Common myeloid progenitor, CD34-positive (primary cell): ENCODE measurements at regions not wholly inside any gene's neighbourhood (a gene's known extent, or its start where the extent isn't known, plus 50 kb on each side); places are given as distances from the start of the nearest gene placed in this dataset.

ENCODE experiments used
- CTCF ChIA-PET: fragments of 350-600 bp; sonication (Branson Sonifier 250); formaldehyde crosslinking; loops from one replicate; lab custom pipeline; 2021; ENCODE audit warnings: antibody characterized with exemption; lab: Charles Lee
- POLR2A ChIA-PET: fragments of 350-600 bp; sonication (Branson Sonifier 250); formaldehyde crosslinking; loops from one replicate; lab custom pipeline; 2021; ENCODE audit warnings: antibody characterized with exemption; lab: Charles Lee
- DNase-seq, 3 donors: peaks; one replicate each; pipeline versions ENCODE4 v3.0.0 to v3.0.0-alpha.2; 2013
- H3K27ac ChIP-seq, 2 experiments: 1 replicate in 1 of 2; 2 replicates in 1 of 2; pipeline ENCODE4 v1.7.0; 2013; ENCODE audit warnings: inconsistent platforms in 2 of 2, low read length in 2 of 2, mild to moderate bottlenecking in 2 of 2, low read depth in 1 of 2, moderate library complexity in 1 of 2; ENCODE audit not compliant: severe bottlenecking in 2 of 2, insufficient read depth in 1 of 2, poor library complexity in 1 of 2
- H3K27me3 ChIP-seq, 5 experiments: replicated peaks in 2 of 5; 1 replicate in 3 of 5; 2 replicates in 2 of 5; pipeline versions ENCODE4 v1.6.1 to v1.7.0; 2013; ENCODE audit warnings: low read length in 4 of 5, mild to moderate bottlenecking in 2 of 5, moderate library complexity in 2 of 5, inconsistent platforms in 1 of 5; ENCODE audit not compliant: insufficient read depth in 5 of 5, control insufficient read depth in 4 of 5
- H3K36me3 ChIP-seq, 4 experiments: 1 replicate in 2 of 4; 2 replicates in 2 of 4; pipeline versions ENCODE4 v1.6.1 to v1.7.0; 2013; ENCODE audit warnings: low read length in 3 of 4, control low read depth in 1 of 4, mild to moderate bottlenecking in 1 of 4; ENCODE audit not compliant: control insufficient read depth in 4 of 4, insufficient read depth in 4 of 4
- H3K4me1 ChIP-seq, 4 experiments: 1 replicate in 3 of 4; 2 replicates in 1 of 4; pipeline versions ENCODE4 v1.6.1 to v1.7.1; 2013; ENCODE audit warnings: low read length in 3 of 4, mild to moderate bottlenecking in 3 of 4, control low read depth in 1 of 4, inconsistent platforms in 1 of 4, moderate library complexity in 1 of 4; ENCODE audit not compliant: control insufficient read depth in 4 of 4, insufficient read depth in 4 of 4; ENCODE audit errors: control extremely low read depth in 1 of 4
- H3K4me3 ChIP-seq, 7 experiments: 1 replicate in 4 of 7; 2 replicates in 3 of 7; pipeline versions ENCODE4 v1.5.1 to v1.7.0; 2013; ENCODE audit warnings: mild to moderate bottlenecking in 7 of 7, low read length in 6 of 7, moderate library complexity in 6 of 7, inconsistent platforms in 2 of 7, low read depth in 2 of 7, control low read depth in 1 of 7; ENCODE audit not compliant: insufficient read depth in 4 of 7, control insufficient read depth in 1 of 7; ENCODE audit errors: extremely low read depth in 1 of 7
- H3K9me3 ChIP-seq, 5 experiments: 1 replicate in 4 of 5; 2 replicates in 1 of 5; pipeline versions ENCODE4 v1.6.1 to v1.7.1; 2013; ENCODE audit warnings: low read length in 4 of 5, mild to moderate bottlenecking in 2 of 5, inconsistent platforms in 1 of 5, low read depth in 1 of 5, moderate library complexity in 1 of 5; ENCODE audit not compliant: control insufficient read depth in 4 of 5, insufficient read depth in 2 of 5; ENCODE audit errors: control extremely low read depth in 1 of 5
- WGBS: methylation state at CpG from one replicate; pipeline ENCODE4 v1.1.5; 2013; ENCODE audit not compliant: insufficient coverage; 5-methylcytosine and 5-hydroxymethylcytosine counted together

DNA sequence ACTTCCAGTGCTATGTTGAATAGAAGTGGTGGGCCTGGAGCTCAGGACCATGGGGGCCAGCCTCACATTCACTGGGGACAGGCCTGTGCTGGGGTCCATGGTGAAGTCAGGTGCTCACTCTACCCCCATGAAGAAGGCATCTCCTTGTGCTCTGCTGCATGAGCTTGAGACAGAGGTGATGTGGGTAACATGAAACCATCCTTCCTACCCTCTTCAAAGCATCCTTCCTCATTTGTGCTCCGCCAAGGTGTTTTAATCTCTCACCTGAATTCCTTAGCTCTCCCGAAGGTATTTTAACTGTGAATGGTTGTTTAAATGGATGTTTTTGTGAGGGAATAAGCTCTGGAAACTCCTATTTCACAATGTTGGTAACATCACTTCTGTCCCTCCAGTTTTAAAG lies 209.6 kb upstream of the PCSK2 start:
- Histone ChIP-seq H3K36me3 (no peaks in the 10 kb centered on the region), H3K4me1 (no peaks in the 10 kb centered on the region), H3K9me3 (no peaks in the 10 kb centered on the region), H3K27me3 (no peaks in the 10 kb centered on the region), H3K27ac (no peak overlapping the region), H3K4me3 (no peak overlapping the region)
- DNase-seq: no peak
- WGBS: no CpG with 5 or more reads among the region's 2 CpGs
- CTCF ChIA-PET: no interaction called here
- POLR2A ChIA-PET: no interaction called here

DNA sequence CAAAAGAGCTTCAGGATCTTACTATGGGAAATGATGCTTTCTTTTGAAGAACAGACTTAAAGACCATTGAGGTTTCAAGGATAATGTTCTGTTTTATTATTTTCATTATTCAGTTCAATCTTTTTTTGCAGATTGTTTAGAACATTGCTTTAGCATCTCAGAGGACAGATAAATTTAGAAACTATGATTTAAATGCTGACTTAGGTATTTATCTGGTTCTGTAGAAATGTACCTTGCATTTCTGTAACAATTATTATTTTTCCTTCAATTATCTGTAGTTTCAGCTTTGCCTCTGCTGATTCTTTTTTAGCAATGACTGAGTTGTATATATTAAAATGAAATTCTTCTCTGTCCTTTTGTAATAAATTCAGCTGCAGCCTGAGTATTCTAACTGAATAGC lies 205.4 kb upstream of the PCSK2 start:
- ChIA-PET CTCF (interaction anchor here (0.6 kb wide), 1 partner anchor 99 kb away, joined by 3 read pairs; no protein-coding TSS in a partner anchor), POLR2A (no interaction called here)

DNA sequence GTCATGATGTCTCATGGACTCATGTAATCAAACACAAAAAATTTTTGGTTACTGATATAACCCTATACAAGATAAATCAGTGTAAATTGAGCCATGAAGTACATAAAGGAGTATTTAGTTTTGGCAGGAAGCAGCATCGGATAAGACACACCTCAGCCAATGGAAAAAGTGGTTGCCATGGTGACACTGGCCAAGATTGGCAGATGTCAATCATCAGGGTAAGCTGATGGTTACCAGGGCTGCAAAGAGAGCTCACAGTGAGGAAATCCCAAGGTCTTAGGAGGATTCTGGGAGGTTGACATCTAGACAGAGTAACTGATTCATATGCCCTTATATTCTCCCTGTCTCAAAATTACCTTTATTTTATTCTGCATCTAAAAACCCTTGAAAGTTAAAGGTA lies 203.8 kb upstream of the PCSK2 start:
- Histone ChIP-seq H3K9me3 (peaks cover 0 to 3% (median 0%) of the 10 kb centered on the region in 5 experiments), H3K27ac (no peak overlapping the region), H3K36me3 (no peaks in the 10 kb centered on the region), H3K27me3 (no peaks in the 10 kb centered on the region), H3K4me1 (no peaks in the 10 kb centered on the region), H3K4me3 (no peak overlapping the region)
- ChIA-PET POLR2A (no interaction called here), CTCF (no interaction called here)
- WGBS: 88% methylated on average over 1 of the region's 1 CpG
- DNase-seq: no peak

More for the DNA sequence above, 205.4 kb upstream of the PCSK2 start:
- no peak for DNase-seq
- no peaks in the 10 kb centered on the region for H3K36me3 ChIP-seq
- no peaks in the 10 kb centered on the region for H3K4me1 ChIP-seq
- H3K9me3 ChIP-seq: peaks cover 0 to 2% (median 0%) of the 10 kb centered on the region in 5 experiments
- no peak overlapping the region for H3K4me3 ChIP-seq
- H3K27me3 ChIP-seq: no peaks in the 10 kb centered on the region
- no peak overlapping the region for H3K27ac ChIP-seq

DNA sequence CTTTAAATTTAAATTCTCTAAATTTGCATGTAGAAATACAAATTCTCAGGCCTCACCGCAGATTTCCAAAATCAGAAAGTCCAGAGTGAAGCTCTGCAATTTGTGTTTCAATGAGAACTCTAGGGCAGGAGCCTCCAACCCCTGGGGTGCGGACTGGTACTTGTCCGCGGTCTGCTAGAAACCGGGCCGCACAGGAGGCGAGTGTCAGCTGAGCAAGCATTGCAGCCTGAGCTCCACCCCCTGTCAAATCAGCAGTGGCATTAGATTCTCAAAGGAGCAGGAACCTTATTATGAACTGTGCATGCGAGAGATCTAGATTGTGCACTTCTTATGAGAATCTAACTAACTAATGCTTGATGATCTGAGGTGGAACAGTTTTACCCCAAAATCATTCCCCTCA lies 203.0 kb upstream of the PCSK2 start:
- CTCF ChIA-PET: no interaction called here

DNA sequence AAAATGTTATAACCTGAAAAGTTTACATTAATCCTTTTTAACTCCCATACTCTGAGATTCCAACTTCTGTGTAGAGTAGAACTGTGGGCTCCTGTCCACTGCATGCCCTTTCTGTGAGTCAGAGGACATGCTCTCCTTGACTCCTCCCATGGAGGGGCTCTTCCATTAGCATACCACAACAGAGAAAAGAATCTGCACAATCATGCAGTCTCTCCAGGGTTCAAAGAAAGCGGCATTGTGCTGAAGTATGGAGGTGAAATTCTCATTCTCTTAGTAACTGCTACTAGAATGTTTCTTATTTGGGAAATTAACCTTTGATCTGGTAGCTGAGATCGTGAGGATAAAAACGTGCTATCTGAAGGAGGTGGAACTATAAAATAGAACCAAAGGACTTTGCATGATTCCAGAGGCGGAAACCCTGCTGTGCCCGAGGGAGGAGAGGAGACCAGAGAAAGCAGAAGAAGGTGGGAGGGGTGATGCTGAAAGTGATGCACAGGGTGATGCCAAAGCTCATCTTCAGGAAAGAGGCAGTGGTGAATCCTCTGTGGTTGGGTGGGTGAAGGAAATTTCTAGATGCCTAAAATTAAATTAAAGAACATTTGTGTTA lies 202.2 kb upstream of the PCSK2 start:
- Histone ChIP-seq H3K4me1 (no peaks in the 10 kb centered on the region), H3K36me3 (no peaks in the 10 kb centered on the region), H3K27ac (no peak overlapping the region), H3K4me3 (no peak overlapping the region), H3K9me3 (peaks cover 0 to 3% (median 0%) of the 10 kb centered on the region in 5 experiments), H3K27me3 (no peaks in the 10 kb centered on the region)
- no peak for DNase-seq
- ChIA-PET CTCF (no interaction called here), POLR2A (no interaction called here)
- WGBS: 69% methylated on average over 4 of the region's 5 CpGs

More for the DNA sequence above, 203.0 kb upstream of the PCSK2 start:
- no peak overlapping the region for H3K4me3 ChIP-seq
- no peaks in the 10 kb centered on the region for H3K36me3 ChIP-seq
- no peak overlapping the region for H3K27ac ChIP-seq
- WGBS: 48% methylated on average over 7 of the region's 8 CpGs
- H3K27me3 ChIP-seq: no peaks in the 10 kb centered on the region
- no peak for DNase-seq
- POLR2A ChIA-PET: no interaction called here
- peaks cover 0 to 3% (median 0%) of the 10 kb centered on the region in 5 experiments for H3K9me3 ChIP-seq
- no peaks in the 10 kb centered on the region for H3K4me1 ChIP-seq

DNA sequence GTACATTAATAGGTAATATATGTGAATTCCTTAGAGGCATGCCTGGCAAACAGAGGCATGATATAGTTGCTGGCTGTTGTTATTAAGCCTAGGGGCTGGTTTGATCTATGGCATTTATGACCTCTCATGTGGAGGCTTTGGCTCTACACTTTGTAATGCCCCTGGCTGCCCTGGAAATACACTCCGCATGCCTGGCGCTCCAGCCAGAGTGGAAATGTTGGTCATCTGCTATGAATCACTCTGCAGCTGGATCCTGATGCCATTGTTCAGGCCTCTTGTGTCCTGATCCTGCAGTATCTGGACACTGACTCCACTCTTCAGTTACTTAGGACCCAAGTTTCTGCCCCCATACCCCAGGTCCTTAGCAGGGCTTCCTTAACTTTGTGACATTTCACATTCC lies 200.5 kb upstream of the PCSK2 start:
- Histone ChIP-seq H3K4me3 (no peak overlapping the region), H3K27me3 (no peaks in the 10 kb centered on the region), H3K27ac (no peak overlapping the region), H3K4me1 (no peaks in the 10 kb centered on the region), H3K9me3 (peaks cover 0 to 3% (median 0%) of the 10 kb centered on the region in 5 experiments), H3K36me3 (no peaks in the 10 kb centered on the region)
- POLR2A ChIA-PET: interaction anchor here (0.7 kb wide), 1 partner anchor 11 kb away, joined by 3 read pairs; no protein-coding TSS in a partner anchor
- WGBS: 95% methylated on average over 2 of the region's 2 CpGs
- DNase-seq: no peak
- CTCF ChIA-PET: no interaction called here

DNA sequence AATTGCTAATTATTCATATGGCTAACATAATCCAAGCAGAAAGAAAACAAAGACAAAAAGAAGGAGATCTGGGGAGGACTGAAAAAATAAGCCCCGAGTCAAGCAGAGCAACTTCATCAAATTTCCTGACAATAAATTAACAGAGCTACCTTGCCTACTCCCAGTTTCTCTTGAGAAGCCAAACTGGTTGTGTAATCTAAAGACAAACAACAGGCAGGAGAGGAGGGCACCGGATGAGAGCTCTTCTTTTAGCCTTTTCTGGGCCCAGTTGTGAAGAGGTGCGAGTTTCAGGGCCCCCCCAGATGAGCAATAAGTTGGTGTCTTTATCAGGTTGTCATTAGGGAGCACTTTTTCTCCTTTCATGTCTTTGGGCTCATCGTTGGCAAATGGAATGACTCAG lies 197.1 kb upstream of the PCSK2 start:
- Histone ChIP-seq H3K4me3 (no peak overlapping the region), H3K4me1 (no peaks in the 10 kb centered on the region), H3K36me3 (no peaks in the 10 kb centered on the region), H3K9me3 (peaks cover 0 to 3% (median 0%) of the 10 kb centered on the region in 5 experiments), H3K27ac (no peak overlapping the region), H3K27me3 (no peaks in the 10 kb centered on the region)
- CTCF ChIA-PET: no interaction called here
- POLR2A ChIA-PET: no interaction called here
- no peak for DNase-seq
- 69% methylated on average over 3 of the region's 4 CpGs for WGBS
